HepG2 (cell line): ENCODE measurements at regions not wholly inside any gene's neighbourhood (a gene's known extent, or its start where the extent isn't known, plus 50 kb on each side); places are given as distances from the start of the nearest gene placed in this dataset.
A peak's percentile ranks its signal among the peaks of the same experiment; 100 is the strongest.

ENCODE experiments used
- ELF4 ChIP-seq: sonication (generic); formaldehyde crosslinking; IDR thresholded peaks from 2 replicates; pipeline ENCODE4 v1.5.0; 2020; ENCODE audit warnings: missing genetic modification reagents, mild to moderate bottlenecking, moderate library complexity, borderline replicate concordance
- MTA1 ChIP-seq: sonication (generic); formaldehyde crosslinking; IDR thresholded peaks from 2 replicates; pipeline ENCODE4 v1.4.0; 2020; ENCODE audit warnings: missing genetic modification reagents, mild to moderate bottlenecking, borderline replicate concordance
- PRMT3 ChIP-seq: sonication (generic); formaldehyde crosslinking; IDR thresholded peaks from 2 replicates; pipeline ENCODE4 v1.8.1; 2022; ENCODE audit warnings: low read depth, mild to moderate bottlenecking, moderate library complexity, missing genetic modification reagents, borderline replicate concordance
- RARA ChIP-seq: IDR thresholded peaks from 2 replicates; pipeline ENCODE4 v1.6.1; 2016; ENCODE audit warnings: missing genetic modification reagents, missing compliant biosample characterization
- TAF1 ChIP-seq: sonication (generic); formaldehyde crosslinking; IDR thresholded peaks from 2 replicates; pipeline ENCODE4 v1.4.0; 2020; ENCODE audit warnings: missing genetic modification reagents
- TBP ChIP-seq: sonication (generic); formaldehyde crosslinking; IDR thresholded peaks from 2 replicates; pipeline ENCODE4 v1.5.0; 2020; ENCODE audit warnings: missing genetic modification reagents
- ZNF451 ChIP-seq: sonication (generic); formaldehyde crosslinking; IDR thresholded peaks from 2 replicates; pipeline ENCODE4 v1.5.0; 2020; ENCODE audit warnings: mild to moderate bottlenecking, missing genetic modification reagents
- ZNF557 ChIP-seq: sonication (generic); formaldehyde crosslinking; IDR thresholded peaks from 2 replicates; pipeline ENCODE4 v1.4.0; 2020; ENCODE audit warnings: missing genetic modification reagents
- ZNF607 ChIP-seq: sonication (generic); formaldehyde crosslinking; IDR thresholded peaks from 2 replicates; pipeline ENCODE4 v1.5.1; 2020; ENCODE audit warnings: missing genetic modification reagents, mild to moderate bottlenecking, borderline replicate concordance
- ZNF761 ChIP-seq: sonication (generic); formaldehyde crosslinking; conservative IDR thresholded peaks from 2 replicates; pipeline ENCODE4 v1.4.0; 2020; ENCODE audit warnings: mild to moderate bottlenecking, missing genetic modification reagents
- ZNF776 ChIP-seq: sonication (generic); formaldehyde crosslinking; IDR thresholded peaks from 2 replicates; pipeline ENCODE4 v1.4.0; 2020; ENCODE audit warnings: mild to moderate bottlenecking, missing genetic modification reagents
- ZNF878 ChIP-seq: sonication (generic); formaldehyde crosslinking; IDR thresholded peaks from 2 replicates; pipeline ENCODE4 v1.8.1; 2023; ENCODE audit warnings: mild to moderate bottlenecking, missing genetic modification reagents, moderate library complexity
- TF ChIP-seq, protein P1 (sequence below): sonication (generic); formaldehyde crosslinking; IDR thresholded peaks from 2 replicates; pipeline ENCODE4 v1.5.0; 2020; ENCODE audit warnings: mild to moderate bottlenecking, missing genetic modification reagents, borderline replicate concordance
- TF ChIP-seq, protein P2 (sequence below): sonication (generic); formaldehyde crosslinking; IDR thresholded peaks from 2 replicates; pipeline ENCODE4 v1.4.0; 2020; ENCODE audit warnings: missing genetic modification reagents
- TF ChIP-seq, protein P3 (sequence below): sonication (generic); formaldehyde crosslinking; IDR thresholded peaks from 2 replicates; pipeline ENCODE4 v1.4.0; 2020; ENCODE audit warnings: missing genetic modification reagents

DNA sequence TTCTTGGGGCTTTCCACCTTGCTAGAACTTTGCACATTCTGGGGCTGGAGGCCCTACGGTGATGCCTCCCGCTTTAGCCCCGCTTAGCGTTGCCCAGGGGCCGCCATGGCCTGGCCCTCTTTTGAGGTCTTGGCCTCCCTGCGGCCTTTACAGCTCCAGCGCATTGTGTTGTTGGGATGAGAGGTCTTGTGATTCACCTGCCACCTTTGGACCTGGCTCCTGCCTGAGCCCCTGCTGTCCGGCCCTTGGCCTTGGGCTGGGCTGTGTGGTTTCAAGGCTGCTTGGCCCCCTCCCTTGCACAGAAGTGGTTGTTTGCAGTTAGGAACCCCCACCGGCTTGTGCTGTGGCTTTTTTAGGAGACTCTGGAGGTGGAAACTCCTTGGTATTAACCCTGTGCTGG is 61.0 kb upstream of the CDH4 start (continued):
- TF ChIP-seq, protein P1, sequence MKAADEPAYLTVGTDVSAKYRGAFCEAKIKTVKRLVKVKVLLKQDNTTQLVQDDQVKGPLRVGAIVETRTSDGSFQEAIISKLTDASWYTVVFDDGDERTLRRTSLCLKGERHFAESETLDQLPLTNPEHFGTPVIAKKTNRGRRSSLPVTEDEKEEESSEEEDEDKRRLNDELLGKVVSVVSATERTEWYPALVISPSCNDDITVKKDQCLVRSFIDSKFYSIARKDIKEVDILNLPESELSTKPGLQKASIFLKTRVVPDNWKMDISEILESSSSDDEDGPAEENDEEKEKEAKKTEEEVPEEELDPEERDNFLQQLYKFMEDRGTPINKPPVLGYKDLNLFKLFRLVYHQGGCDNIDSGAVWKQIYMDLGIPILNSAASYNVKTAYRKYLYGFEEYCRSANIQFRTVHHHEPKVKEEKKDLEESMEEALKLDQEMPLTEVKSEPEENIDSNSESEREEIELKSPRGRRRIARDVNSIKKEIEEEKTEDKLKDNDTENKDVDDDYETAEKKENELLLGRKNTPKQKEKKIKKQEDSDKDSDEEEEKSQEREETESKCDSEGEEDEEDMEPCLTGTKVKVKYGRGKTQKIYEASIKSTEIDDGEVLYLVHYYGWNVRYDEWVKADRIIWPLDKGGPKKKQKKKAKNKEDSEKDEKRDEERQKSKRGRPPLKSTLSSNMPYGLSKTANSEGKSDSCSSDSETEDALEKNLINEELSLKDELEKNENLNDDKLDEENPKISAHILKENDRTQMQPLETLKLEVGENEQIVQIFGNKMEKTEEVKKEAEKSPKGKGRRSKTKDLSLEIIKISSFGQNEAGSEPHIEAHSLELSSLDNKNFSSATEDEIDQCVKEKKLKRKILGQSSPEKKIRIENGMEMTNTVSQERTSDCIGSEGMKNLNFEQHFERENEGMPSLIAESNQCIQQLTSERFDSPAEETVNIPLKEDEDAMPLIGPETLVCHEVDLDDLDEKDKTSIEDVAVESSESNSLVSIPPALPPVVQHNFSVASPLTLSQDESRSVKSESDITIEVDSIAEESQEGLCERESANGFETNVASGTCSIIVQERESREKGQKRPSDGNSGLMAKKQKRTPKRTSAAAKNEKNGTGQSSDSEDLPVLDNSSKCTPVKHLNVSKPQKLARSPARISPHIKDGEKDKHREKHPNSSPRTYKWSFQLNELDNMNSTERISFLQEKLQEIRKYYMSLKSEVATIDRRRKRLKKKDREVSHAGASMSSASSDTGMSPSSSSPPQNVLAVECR (CRISPR knock-in tag), result no peak
- TF ChIP-seq ZNF557 (CRISPR knock-in tag) (no peak), ZNF878 (no peak), ZNF761 (CRISPR knock-in tag) (no peak), MTA1 (CRISPR knock-in tag) (peak; percentile 36; the same call in 1 of the 2 replicates), ZNF776 (CRISPR knock-in tag) (no peak), ZNF451 (CRISPR knock-in tag) (no peak), RARA (CRISPR knock-in tag) (peak; percentile 45; the same call in 1 of the 2 replicates), TBP (no peak), TAF1 (CRISPR knock-in tag) (no peak), PRMT3 (no peak), ELF4 (no peak), ZNF607 (CRISPR knock-in tag) (no peak)
- TF ChIP-seq, protein P2, sequence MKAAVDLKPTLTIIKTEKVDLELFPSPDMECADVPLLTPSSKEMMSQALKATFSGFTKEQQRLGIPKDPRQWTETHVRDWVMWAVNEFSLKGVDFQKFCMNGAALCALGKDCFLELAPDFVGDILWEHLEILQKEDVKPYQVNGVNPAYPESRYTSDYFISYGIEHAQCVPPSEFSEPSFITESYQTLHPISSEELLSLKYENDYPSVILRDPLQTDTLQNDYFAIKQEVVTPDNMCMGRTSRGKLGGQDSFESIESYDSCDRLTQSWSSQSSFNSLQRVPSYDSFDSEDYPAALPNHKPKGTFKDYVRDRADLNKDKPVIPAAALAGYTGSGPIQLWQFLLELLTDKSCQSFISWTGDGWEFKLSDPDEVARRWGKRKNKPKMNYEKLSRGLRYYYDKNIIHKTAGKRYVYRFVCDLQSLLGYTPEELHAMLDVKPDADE, result no peak
- TF ChIP-seq, protein P3, sequence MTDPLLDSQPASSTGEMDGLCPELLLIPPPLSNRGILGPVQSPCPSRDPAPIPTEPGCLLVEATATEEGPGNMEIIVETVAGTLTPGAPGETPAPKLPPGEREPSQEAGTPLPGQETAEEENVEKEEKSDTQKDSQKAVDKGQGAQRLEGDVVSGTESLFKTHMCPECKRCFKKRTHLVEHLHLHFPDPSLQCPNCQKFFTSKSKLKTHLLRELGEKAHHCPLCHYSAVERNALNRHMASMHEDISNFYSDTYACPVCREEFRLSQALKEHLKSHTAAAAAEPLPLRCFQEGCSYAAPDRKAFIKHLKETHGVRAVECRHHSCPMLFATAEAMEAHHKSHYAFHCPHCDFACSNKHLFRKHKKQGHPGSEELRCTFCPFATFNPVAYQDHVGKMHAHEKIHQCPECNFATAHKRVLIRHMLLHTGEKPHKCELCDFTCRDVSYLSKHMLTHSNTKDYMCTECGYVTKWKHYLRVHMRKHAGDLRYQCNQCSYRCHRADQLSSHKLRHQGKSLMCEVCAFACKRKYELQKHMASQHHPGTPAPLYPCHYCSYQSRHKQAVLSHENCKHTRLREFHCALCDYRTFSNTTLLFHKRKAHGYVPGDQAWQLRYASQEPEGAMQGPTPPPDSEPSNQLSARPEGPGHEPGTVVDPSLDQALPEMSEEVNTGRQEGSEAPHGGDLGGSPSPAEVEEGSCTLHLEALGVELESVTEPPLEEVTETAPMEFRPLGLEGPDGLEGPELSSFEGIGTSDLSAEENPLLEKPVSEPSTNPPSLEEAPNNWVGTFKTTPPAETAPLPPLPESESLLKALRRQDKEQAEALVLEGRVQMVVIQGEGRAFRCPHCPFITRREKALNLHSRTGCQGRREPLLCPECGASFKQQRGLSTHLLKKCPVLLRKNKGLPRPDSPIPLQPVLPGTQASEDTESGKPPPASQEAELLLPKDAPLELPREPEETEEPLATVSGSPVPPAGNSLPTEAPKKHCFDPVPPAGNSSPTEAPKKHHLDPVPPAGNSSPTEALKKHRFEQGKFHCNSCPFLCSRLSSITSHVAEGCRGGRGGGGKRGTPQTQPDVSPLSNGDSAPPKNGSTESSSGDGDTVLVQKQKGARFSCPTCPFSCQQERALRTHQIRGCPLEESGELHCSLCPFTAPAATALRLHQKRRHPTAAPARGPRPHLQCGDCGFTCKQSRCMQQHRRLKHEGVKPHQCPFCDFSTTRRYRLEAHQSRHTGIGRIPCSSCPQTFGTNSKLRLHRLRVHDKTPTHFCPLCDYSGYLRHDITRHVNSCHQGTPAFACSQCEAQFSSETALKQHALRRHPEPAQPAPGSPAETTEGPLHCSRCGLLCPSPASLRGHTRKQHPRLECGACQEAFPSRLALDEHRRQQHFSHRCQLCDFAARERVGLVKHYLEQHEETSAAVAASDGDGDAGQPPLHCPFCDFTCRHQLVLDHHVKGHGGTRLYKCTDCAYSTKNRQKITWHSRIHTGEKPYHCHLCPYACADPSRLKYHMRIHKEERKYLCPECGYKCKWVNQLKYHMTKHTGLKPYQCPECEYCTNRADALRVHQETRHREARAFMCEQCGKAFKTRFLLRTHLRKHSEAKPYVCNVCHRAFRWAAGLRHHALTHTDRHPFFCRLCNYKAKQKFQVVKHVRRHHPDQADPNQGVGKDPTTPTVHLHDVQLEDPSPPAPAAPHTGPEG (CRISPR knock-in tag), result no peak
- TF ChIP-seq, all 625 proteins: peak for 6
